H9 (cell line): ENCODE measurements at regions not wholly inside any gene's neighbourhood (a gene's known extent, or its start where the extent isn't known, plus 50 kb on each side); places are given as distances from the start of the nearest gene placed in this dataset.

Experiments used
- DNase-seq: peaks from one replicate; pipeline ENCODE4 v3.0.0-alpha.2; 2017
- H2AFZ ChIP-seq: one replicate; pipeline ENCODE4 v1.6.1; 2013; ENCODE audit warnings: mild to moderate bottlenecking, low read length, control low read depth, moderate library complexity
- H2AK5ac ChIP-seq: 2 replicates; pipeline ENCODE4 v1.6.1; 2013; ENCODE audit warnings: low read length, control low read depth, mixed read lengths; ENCODE audit not compliant: insufficient read length
- H2BK120ac ChIP-seq: one replicate; pipeline ENCODE4 v1.6.1; 2013; ENCODE audit warnings: low read depth, mild to moderate bottlenecking, low read length, control low read depth, inconsistent platforms; ENCODE audit not compliant: poor library complexity, severe bottlenecking
- H2BK12ac ChIP-seq: 2 replicates; pipeline ENCODE4 v1.6.1; 2013; ENCODE audit warnings: low read length, control low read depth, mixed read lengths, low read depth; ENCODE audit not compliant: insufficient read length
- H2BK15ac ChIP-seq: 2 replicates; pipeline ENCODE4 v1.6.1; 2013; ENCODE audit warnings: low read depth, low read length, control low read depth
- H2BK20ac ChIP-seq: one replicate; pipeline ENCODE4 v1.6.1; 2013; ENCODE audit warnings: low read depth, mild to moderate bottlenecking, low read length, control low read depth, inconsistent platforms; ENCODE audit not compliant: poor library complexity, severe bottlenecking
- H2BK5ac ChIP-seq: 2 replicates; pipeline ENCODE4 v1.6.1; 2013; ENCODE audit warnings: low read length, control low read depth, mixed read lengths; ENCODE audit not compliant: insufficient read length
- H3K14ac ChIP-seq: 2 replicates; pipeline ENCODE4 v1.6.1; 2013; ENCODE audit warnings: low read length, control low read depth; ENCODE audit not compliant: insufficient read depth
- H3K18ac ChIP-seq: 2 replicates; pipeline ENCODE4 v1.6.1; 2013; ENCODE audit warnings: low read depth, mild to moderate bottlenecking, mixed read lengths, low read length, control low read depth; ENCODE audit not compliant: insufficient read length
- H3K23ac ChIP-seq: 2 replicates; pipeline ENCODE4 v1.6.1; 2013; ENCODE audit warnings: low read length, control low read depth, mixed read lengths, low read depth; ENCODE audit not compliant: insufficient read length
- H3K23me2 ChIP-seq: 2 replicates; pipeline ENCODE4 v1.6.1; 2013; ENCODE audit warnings: low read depth, mild to moderate bottlenecking, mixed read lengths, low read length, control low read depth; ENCODE audit not compliant: insufficient read length, poor library complexity, severe bottlenecking
- H3K27ac ChIP-seq: 2 replicates; pipeline ENCODE4 v1.5.1; 2013; ENCODE audit warnings: low read length, control low read depth, mixed read lengths, low read depth; ENCODE audit not compliant: insufficient read length
- H3K27me3 ChIP-seq: 2 replicates; pipeline ENCODE4 v1.6.1; 2013; ENCODE audit warnings: low read length, control low read depth, inconsistent platforms; ENCODE audit not compliant: insufficient read depth
- H3K4ac ChIP-seq: 2 replicates; pipeline ENCODE4 v1.6.1; 2013; ENCODE audit warnings: low read depth, mild to moderate bottlenecking, control low read depth, inconsistent platforms, low read length, moderate library complexity
- H3K4me1 ChIP-seq: 2 replicates; pipeline ENCODE4 v1.6.1; 2013; ENCODE audit warnings: low read length, control low read depth, inconsistent platforms; ENCODE audit not compliant: insufficient read depth
- H3K4me2 ChIP-seq: 2 replicates; pipeline ENCODE4 v1.6.1; 2013; ENCODE audit warnings: low read length, control low read depth, mixed read lengths; ENCODE audit not compliant: insufficient read length, insufficient read depth
- H3K56ac ChIP-seq: 2 replicates; pipeline ENCODE4 v1.6.1; 2013; ENCODE audit warnings: low read depth, mild to moderate bottlenecking, mixed read lengths, low read length, control low read depth; ENCODE audit not compliant: insufficient read length
- H3K79me1 ChIP-seq: 2 replicates; pipeline ENCODE4 v1.6.1; 2013; ENCODE audit warnings: low read depth, mild to moderate bottlenecking, moderate library complexity, low read length, control low read depth, inconsistent platforms; ENCODE audit not compliant: insufficient read depth, poor library complexity, severe bottlenecking
- H3K79me2 ChIP-seq: 2 replicates; pipeline ENCODE4 v1.6.1; 2013; ENCODE audit warnings: low read length, control low read depth, inconsistent platforms; ENCODE audit not compliant: insufficient read depth
- H3K9ac ChIP-seq: 2 replicates; pipeline ENCODE4 v1.6.1; 2013; ENCODE audit warnings: low read length, control low read depth, mixed read lengths; ENCODE audit not compliant: insufficient read length; ENCODE audit errors: extremely low read depth
- H3K9me3 ChIP-seq: one replicate; pipeline ENCODE4 v1.6.1; 2013; ENCODE audit warnings: low read depth, low read length, inconsistent platforms; ENCODE audit not compliant: control insufficient read depth
- H3T11ph ChIP-seq: one replicate; pipeline ENCODE4 v1.6.1; 2013; ENCODE audit warnings: mild to moderate bottlenecking, low read length, control low read depth, inconsistent platforms
- H4K20me1 ChIP-seq: one replicate; pipeline ENCODE4 v1.6.1; 2013; ENCODE audit not compliant: control insufficient read depth, insufficient read length, insufficient read depth
- H4K5ac ChIP-seq: 2 replicates; pipeline ENCODE4 v1.6.1; 2013; ENCODE audit warnings: low read depth, mild to moderate bottlenecking, mixed read lengths, low read length, control low read depth; ENCODE audit not compliant: insufficient read length
- H4K8ac ChIP-seq: replicated peaks from 2 replicates; pipeline ENCODE4 v1.6.1; 2013; ENCODE audit warnings: low read length, control low read depth, mixed read lengths, low read depth; ENCODE audit not compliant: insufficient read length
- H4K91ac ChIP-seq: 2 replicates; pipeline ENCODE4 v1.6.1; 2013; ENCODE audit warnings: low read depth, mild to moderate bottlenecking, moderate library complexity, mixed read lengths, low read length, control low read depth; ENCODE audit not compliant: insufficient read length
- H3K27ac Mint-ChIP-seq, 3 experiments: 2 replicates in 2 of 3; 3 replicates in 1 of 3; pipeline ENCODE4 v1.8.0; 2020 to 2021; ENCODE audit warnings: mixed read lengths in 3 of 3, mild to moderate bottlenecking in 1 of 3, moderate library complexity in 1 of 3
- H3K27me3 Mint-ChIP-seq: 2 replicates; pipeline ENCODE4 v1.8.0; 2021; ENCODE audit warnings: low read depth, mild to moderate bottlenecking, moderate library complexity, mixed read lengths
- H3K36me3 Mint-ChIP-seq, 3 experiments: 2 replicates in 2 of 3; 3 replicates in 1 of 3; pipeline ENCODE4 v1.8.0; 2020 to 2021; ENCODE audit warnings: low read depth in 3 of 3, mixed read lengths in 3 of 3; ENCODE audit not compliant: insufficient read depth in 1 of 3
- H3K4me1 Mint-ChIP-seq, 2 experiments: 2 replicates each; pipeline ENCODE4 v1.8.0; 2020; ENCODE audit warnings: mixed read lengths in 2 of 2
- H3K4me3 Mint-ChIP-seq, 2 experiments: 2 replicates in 1 of 2; 3 replicates in 1 of 2; pipeline ENCODE4 v1.8.0; 2020 to 2021; ENCODE audit warnings: mild to moderate bottlenecking in 2 of 2, mixed read lengths in 2 of 2, moderate library complexity in 1 of 2
- H3K9me3 Mint-ChIP-seq, 2 experiments: 2 replicates in 1 of 2; 3 replicates in 1 of 2; pipeline ENCODE4 v1.8.0; 2020; ENCODE audit warnings: mild to moderate bottlenecking in 2 of 2, mixed read lengths in 2 of 2, moderate library complexity in 1 of 2
- CTCF ChIP-seq: fragments of 200-600 bp; sonication (generic); conservative IDR thresholded peaks from 3 replicates; pipeline ENCODE4 v1.8.0; 2021; ENCODE audit warnings: antibody characterized with exemption, mild to moderate bottlenecking
- WGBS: extraction: QIAGEN DNeasy Blood & Tissue Kit; methylation state at CpG from one replicate; pipeline ENCODE4 v1.1.7; 2013; ENCODE audit warnings: missing lambda C conversion rate, low lambda C conversion rate, mixed read lengths; ENCODE audit not compliant: insufficient read length; ENCODE audit errors: extremely low coverage; 5-methylcytosine and 5-hydroxymethylcytosine counted together

- H2BK20ac ChIP-seq, result no peak overlapping the region
- no peak overlapping the region for H2AFZ ChIP-seq
- H4K8ac ChIP-seq, result no peak overlapping the region
- H3K79me2 ChIP-seq, result no peaks in the 10 kb centered on the region
- H3K27me3 Mint-ChIP-seq, result no peaks in the 10 kb centered on the region
- no peaks in the 10 kb centered on the region for H3K23me2 ChIP-seq
- no peak overlapping the region for H3K18ac ChIP-seq
- H3K14ac ChIP-seq, result no peak overlapping the region
- no peak overlapping the region for H3K4me3 Mint-ChIP-seq
- no peak overlapping the region for H3K27ac Mint-ChIP-seq
- H4K20me1 ChIP-seq, result no peaks in the 10 kb centered on the region
- H2BK120ac ChIP-seq, result no peak overlapping the region
- no peak overlapping the region for H3K23ac ChIP-seq
- WGBS, result no CpG with 5 or more reads among the region's 1 CpG
- peaks cover 5% of the 10 kb centered on the region in 2 experiments; a peak in 3 of 5 replicates for H3K9me3 Mint-ChIP-seq
- no peaks in the 10 kb centered on the region for H3K79me1 ChIP-seq
- no peak overlapping the region for H2AK5ac ChIP-seq
- H2BK5ac ChIP-seq, result no peak overlapping the region
- H3K27ac ChIP-seq, result no peak overlapping the region
- no peaks in the 10 kb centered on the region for H3K27me3 ChIP-seq
- DNase-seq, result no peak
- TF ChIP-seq CTCF, result no peak
- H3K4ac ChIP-seq, result no peak overlapping the region
- no peak overlapping the region for H3T11ph ChIP-seq
- H2BK12ac ChIP-seq, result no peak overlapping the region
- peaks cover 0 to 4% (median 0%) of the 10 kb centered on the region in 3 experiments; a peak in 1 of 7 replicates for H3K36me3 Mint-ChIP-seq
- H3K56ac ChIP-seq, result no peak overlapping the region
- no peak overlapping the region for H4K5ac ChIP-seq
- no peak overlapping the region for H3K4me2 ChIP-seq
- no peak overlapping the region for H4K91ac ChIP-seq
- no peaks in the 10 kb centered on the region for H3K4me1 Mint-ChIP-seq
- H3K9me3 ChIP-seq, result no peaks in the 10 kb centered on the region
- H3K4me1 ChIP-seq, result no peaks in the 10 kb centered on the region
- no peak overlapping the region for H2BK15ac ChIP-seq
- H3K9ac ChIP-seq, result no peak overlapping the region
Observed at GRCh38 chr2:156947261-156947660, 310.2 kb upstream of the GALNT5 start.
